Neural progenitor cell (in vitro differentiated cells): ENCODE measurements at regions not wholly inside any gene's neighbourhood (a gene's known extent, or its start where the extent isn't known, plus 50 kb on each side); places are given as distances from the start of the nearest gene placed in this dataset.

Source experiments
- CTCF ChIP-seq: fragments of 200-600 bp; sonication (generic); IDR thresholded peaks from 2 replicates; pipeline ENCODE4 v1.5.1; 2017; ENCODE audit warnings: antibody characterized with exemption, mild to moderate bottlenecking
- EZH2 ChIP-seq: fragments of 200-600 bp; sonication (generic); IDR thresholded peaks from 2 replicates; pipeline ENCODE4 v1.6.1; 2017; ENCODE audit warnings: antibody characterized with exemption, mild to moderate bottlenecking, moderate library complexity
- EZH2phosphoT487 ChIP-seq: fragments of 200-600 bp; sonication (generic); IDR thresholded peaks from 2 replicates; pipeline ENCODE4 v1.6.1; 2017; ENCODE audit warnings: antibody characterized with exemption

- no peak for TF ChIP-seq CTCF
- no peak for TF ChIP-seq EZH2
- TF ChIP-seq EZH2phosphoT487, result no peak
These were observed 151.3 kb upstream of the LPP start for GRCh38 chr3:188002626-188003138.
